Endothelial cell of hepatic sinusoid (primary cell): ENCODE measurements at regions not wholly inside any gene's neighbourhood (a gene's known extent, or its start where the extent isn't known, plus 50 kb on each side); places are given as distances from the start of the nearest gene placed in this dataset.

Source experiments
- in situ Hi-C: cut with HindIII; loops from 2 replicates; pipeline ENCODE4 v1.10.0; 2017; ENCODE audit warnings: low sequenced_read_pairs

DNA sequence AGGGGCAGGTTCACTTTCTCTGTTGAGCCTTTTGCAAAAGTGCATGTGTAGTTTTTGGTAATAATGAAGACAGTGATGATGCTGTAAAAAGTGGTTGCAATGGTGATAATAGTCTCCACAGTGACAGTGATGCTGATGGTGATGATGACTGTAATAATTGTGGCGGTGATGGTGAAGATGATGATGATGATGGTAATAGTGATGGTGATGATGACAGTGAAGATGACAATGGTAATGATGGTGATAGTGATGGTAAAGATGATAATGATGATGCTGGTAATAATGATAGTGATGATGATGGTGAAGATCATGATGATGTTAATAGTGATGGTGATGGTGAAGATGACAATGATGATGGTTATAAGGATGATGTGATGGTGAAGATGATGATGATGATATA is 67.7 kb upstream of the LRFN2 start:
- in situ Hi-C loops = loop anchor here (5.0 kb wide), 1 partner anchor 37 kb away; no protein-coding TSS in a partner anchor

DNA sequence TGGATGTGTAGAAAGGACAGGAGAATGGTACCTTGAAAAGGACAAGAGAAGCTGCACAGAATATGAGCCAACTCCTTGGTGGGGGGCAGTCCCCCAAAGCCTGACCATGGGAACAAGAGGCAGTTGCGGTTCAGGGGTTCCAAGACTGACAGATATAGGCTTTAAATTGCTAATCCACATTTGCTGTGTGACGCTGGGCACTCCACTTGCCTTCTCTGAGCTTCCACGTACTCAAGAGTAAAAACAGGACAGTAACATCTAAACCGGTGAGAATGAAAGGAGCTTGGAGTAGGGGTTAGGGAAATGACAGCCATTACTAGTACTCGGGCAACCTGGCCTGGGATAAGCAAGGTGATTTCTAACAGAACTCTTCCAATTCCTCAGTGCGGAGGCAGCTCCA is 57.9 kb upstream of the LRFN2 start:
- in situ Hi-C loops = loop anchor here (5.0 kb wide), 1 partner anchor 92 kb away; no protein-coding TSS in a partner anchor

DNA sequence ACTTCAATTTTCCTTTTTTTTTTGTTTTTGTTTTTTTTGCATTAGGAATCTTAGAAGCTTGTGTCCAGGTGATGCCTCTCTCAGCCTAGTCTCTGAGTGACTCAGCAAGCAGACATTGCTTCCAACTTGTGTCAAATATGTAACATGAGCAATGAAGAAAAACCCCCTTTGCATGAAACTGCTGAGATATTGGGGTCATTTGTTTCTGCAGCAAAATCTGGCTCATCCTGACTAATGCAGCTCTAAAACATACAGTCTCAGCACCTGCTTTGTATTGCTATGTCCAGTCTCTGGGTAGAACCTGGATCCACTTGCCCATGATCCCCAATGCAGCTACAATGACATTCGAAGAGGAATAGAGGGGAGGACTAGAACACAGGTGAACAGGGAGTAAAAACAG is 55.7 kb upstream of the LRFN2 start:
- in situ Hi-C loops = no loop called here

DNA sequence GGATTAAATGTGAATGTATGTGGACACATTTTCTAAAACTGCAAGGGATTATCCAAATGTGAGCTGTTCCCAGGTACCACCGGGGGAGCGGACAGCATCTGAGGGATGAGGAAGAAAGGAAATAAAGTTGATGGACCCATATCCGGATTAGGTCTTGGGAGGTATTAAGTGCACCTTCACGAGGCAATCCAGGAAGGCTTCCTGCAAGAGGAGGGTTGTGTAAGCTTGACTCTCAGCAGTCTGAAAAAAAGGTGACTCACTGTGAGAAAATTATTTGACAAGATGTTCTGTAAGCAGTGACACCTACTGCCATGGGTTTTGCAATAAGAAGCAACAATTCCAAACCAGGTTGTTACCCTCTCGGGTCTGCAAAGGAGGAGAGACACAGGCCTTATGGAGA is 55.0 kb upstream of the LRFN2 start:
- in situ Hi-C loops = no loop called here

DNA sequence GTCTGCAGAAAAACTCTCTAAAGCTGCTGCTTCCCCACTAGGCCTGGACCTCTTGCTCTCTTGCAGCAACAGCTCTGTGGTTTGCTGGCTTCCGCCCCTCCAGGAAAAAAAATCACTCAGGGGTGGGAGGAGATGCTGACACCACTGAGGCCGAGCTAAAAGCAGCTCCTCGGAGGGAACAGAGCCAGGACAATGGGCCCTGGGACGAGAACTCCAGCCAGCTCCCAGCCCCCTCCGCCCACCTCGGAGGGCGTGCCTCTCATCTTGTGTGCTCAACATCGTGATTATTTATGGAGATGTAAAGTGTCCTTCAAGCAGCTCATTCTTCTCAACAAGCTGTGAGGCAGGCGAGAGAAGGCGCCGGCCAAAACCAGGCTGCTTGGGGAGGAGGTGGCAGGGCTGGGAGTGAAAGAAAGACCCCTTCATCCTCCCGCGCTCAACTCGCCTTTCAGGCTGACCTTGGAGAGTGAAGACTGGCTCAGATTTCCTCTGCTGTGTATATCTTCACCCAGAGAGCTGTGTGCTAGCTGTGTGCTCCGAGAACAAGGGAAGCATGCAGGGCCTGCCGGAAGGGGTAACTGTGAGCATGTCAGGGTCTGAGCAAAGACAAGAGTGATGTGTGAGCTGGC is 53.5 kb upstream of the LRFN2 start:
- in situ Hi-C loops = no loop called here
